ENCODE measurements at regions not wholly inside any gene's neighbourhood (a gene's known extent, or its start where the extent isn't known, plus 50 kb on each side); places are given as distances from the start of the nearest gene placed in this dataset.
"Not testable (repeated sequence)": the region's sequence is repeated elsewhere in the genome, so short reads cannot be mapped to it uniquely, and the experiment has no call there.

GRCh38 chr6:125354649-125355048, 52.9 kb upstream of the HDDC2 start:
- in situ Hi-C loops (cut with HindIII; ENCODE audit: low sequenced_read_pairs): no loop called here
- DNase-seq (ENCODE audit: low spot score): no peak

GRCh38 chr6:125356884-125357283, 55.1 kb upstream of the HDDC2 start:
- no peak for DNase-seq (ENCODE audit: low spot score)
- in situ Hi-C loops (cut with HindIII; ENCODE audit: low sequenced_read_pairs): no loop called here

GRCh38 chr6:125357515-125358256, 55.9 kb upstream of the HDDC2 start:
- in situ Hi-C loops (cut with HindIII; ENCODE audit: low sequenced_read_pairs): no loop called here
- no peak for DNase-seq (ENCODE audit: low spot score)

- in situ Hi-C loops (cut with HindIII; ENCODE audit: low sequenced_read_pairs): no loop called here
- DNase-seq (ENCODE audit: low spot score): no peak
Measured at GRCh38 chr6:125358898-125359297, 57.1 kb upstream of the HDDC2 start.

GRCh38 chr6:125361868-125362267, 60.1 kb upstream of the HDDC2 start:
- in situ Hi-C loops (cut with HindIII; ENCODE audit: low sequenced_read_pairs): no loop called here
- no peak for DNase-seq (ENCODE audit: low spot score)

- in situ Hi-C loops (cut with HindIII; ENCODE audit: low sequenced_read_pairs): no loop called here
- no peak for DNase-seq (ENCODE audit: low spot score)
Measured at GRCh38 chr6:125363039-125363823, 61.5 kb upstream of the HDDC2 start.

- DNase-seq (ENCODE audit: low spot score): no peak
- in situ Hi-C loops (cut with HindIII; ENCODE audit: low sequenced_read_pairs): no loop called here
Measured at GRCh38 chr6:125363824-125364165, 62.0 kb upstream of the HDDC2 start.

- in situ Hi-C loops (cut with HindIII; ENCODE audit: low sequenced_read_pairs): no loop called here
- no peak for DNase-seq (ENCODE audit: low spot score)
Measured at GRCh38 chr6:125365230-125365629, 63.5 kb upstream of the HDDC2 start.

GRCh38 chr6:125367036-125367782, 65.4 kb upstream of the HDDC2 start:
- in situ Hi-C loops (cut with HindIII; ENCODE audit: low sequenced_read_pairs): no loop called here
- DNase-seq (ENCODE audit: low spot score): no peak

- DNase-seq (ENCODE audit: low spot score): no peak
- in situ Hi-C loops (cut with HindIII; ENCODE audit: low sequenced_read_pairs): no loop called here
Measured at GRCh38 chr6:125370343-125370742, 68.6 kb upstream of the HDDC2 start.

- in situ Hi-C loops (cut with HindIII; ENCODE audit: low sequenced_read_pairs): no loop called here
- no peak for DNase-seq (ENCODE audit: low spot score)
Measured at GRCh38 chr6:125375013-125375412, 73.2 kb upstream of the HDDC2 start.

GRCh38 chr6:125375821-125376220, 74.1 kb upstream of the HDDC2 start:
- in situ Hi-C loops (cut with HindIII; ENCODE audit: low sequenced_read_pairs): no loop called here
- no peak for DNase-seq (ENCODE audit: low spot score)

- in situ Hi-C loops (cut with HindIII; ENCODE audit: low sequenced_read_pairs): no loop called here
- no peak for DNase-seq (ENCODE audit: low spot score)
Measured at GRCh38 chr6:125377621-125378020, 75.9 kb upstream of the HDDC2 start.

- no peak for DNase-seq (ENCODE audit: low spot score)
- in situ Hi-C loops (cut with HindIII; ENCODE audit: low sequenced_read_pairs): no loop called here
Measured at GRCh38 chr6:125379174-125379573, 77.4 kb upstream of the HDDC2 start.

GRCh38 chr6:125380474-125380873, 78.7 kb upstream of the HDDC2 start:
- in situ Hi-C loops (cut with HindIII; ENCODE audit: low sequenced_read_pairs): no loop called here
- DNase-seq (ENCODE audit: low spot score): no peak

- DNase-seq (ENCODE audit: low spot score); in situ Hi-C loops (cut with HindIII; ENCODE audit: low sequenced_read_pairs): not testable (repeated sequence)
Measured at GRCh38 chr6:125386337-125386736, 84.6 kb upstream of the HDDC2 start.

- no peak for DNase-seq (ENCODE audit: low spot score)
- in situ Hi-C loops (cut with HindIII; ENCODE audit: low sequenced_read_pairs): no loop called here
Measured at GRCh38 chr6:125392682-125393081, 90.9 kb upstream of the HDDC2 start.

- in situ Hi-C loops (cut with HindIII; ENCODE audit: low sequenced_read_pairs): no loop called here
- DNase-seq (ENCODE audit: low spot score): no peak
Measured at GRCh38 chr6:125393449-125393858, 91.7 kb upstream of the HDDC2 start.

- in situ Hi-C loops (cut with HindIII; ENCODE audit: low sequenced_read_pairs): no loop called here
- no peak for DNase-seq (ENCODE audit: low spot score)
Measured at GRCh38 chr6:125406741-125407140, 105.0 kb upstream of the HDDC2 start.

- in situ Hi-C loops (cut with HindIII; ENCODE audit: low sequenced_read_pairs): no loop called here
- no peak for DNase-seq (ENCODE audit: low spot score)
Measured at GRCh38 chr6:125414507-125414906, 112.7 kb upstream of the HDDC2 start.

All from G401 (cell line).